ENCODE measurements at regions not wholly inside any gene's neighbourhood (a gene's known extent, or its start where the extent isn't known, plus 50 kb on each side); places are given as distances from the start of the nearest gene placed in this dataset.

DNA sequence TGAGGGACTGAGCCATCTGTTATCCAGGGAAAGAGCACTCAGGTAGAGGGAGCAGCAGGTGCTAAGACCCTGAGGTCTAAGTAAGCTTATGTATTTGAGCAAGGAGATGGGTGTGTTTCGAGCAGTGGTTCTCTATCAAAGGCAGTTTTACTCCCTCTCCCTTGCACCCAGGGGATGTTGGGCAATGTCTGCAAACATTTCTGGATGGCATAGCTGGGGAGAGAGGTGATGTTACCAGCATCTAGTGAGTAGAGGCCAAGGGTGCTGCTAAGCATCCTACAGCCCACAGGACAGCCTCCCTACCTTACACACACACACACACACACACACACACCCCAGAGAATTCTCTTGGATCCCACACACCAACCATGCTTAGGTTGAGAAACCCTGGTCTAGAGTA, 221.0 kb upstream of the PWP1 start:
- Histone ChIP-seq H3K36me3 (ENCODE audit: low read length) (no peaks in the 10 kb centered on the region), H3K4me3 (ENCODE audit: insufficient read depth, low read length, poor library complexity, severe bottlenecking) (no peak overlapping the region), H3K27me3 (ENCODE audit: low read length) (no peaks in the 10 kb centered on the region), H2AFZ (ENCODE audit: low read depth, low read length, severe bottlenecking) (no peak overlapping the region), H3K79me2 (ENCODE audit: insufficient read depth, low read length) (no peaks in the 10 kb centered on the region), H3K9me2 (replicated peaks; ENCODE audit: insufficient read depth, low read length) (no peaks in the 10 kb centered on the region), H4K20me1 (ENCODE audit: low read depth, low read length) (no peaks in the 10 kb centered on the region), H3K27ac (ENCODE audit: low read depth, low read length) (no peak overlapping the region), H3F3A (ENCODE audit: insufficient read depth) (no peaks in the 10 kb centered on the region), H3K4me2 (ENCODE audit: low read depth, low read length, poor library complexity, severe bottlenecking) (no peak overlapping the region), H3K9me3 (ENCODE audit: insufficient read depth, low read length) (no peaks in the 10 kb centered on the region), H3K9ac (ENCODE audit: low read length) (no peak overlapping the region)
- no peak for TF ChIP-seq EZH2phosphoT487 (conservative IDR thresholded peaks at IDR 0.05; ENCODE audit: low read length)
- TF ChIP-seq, protein P1, sequence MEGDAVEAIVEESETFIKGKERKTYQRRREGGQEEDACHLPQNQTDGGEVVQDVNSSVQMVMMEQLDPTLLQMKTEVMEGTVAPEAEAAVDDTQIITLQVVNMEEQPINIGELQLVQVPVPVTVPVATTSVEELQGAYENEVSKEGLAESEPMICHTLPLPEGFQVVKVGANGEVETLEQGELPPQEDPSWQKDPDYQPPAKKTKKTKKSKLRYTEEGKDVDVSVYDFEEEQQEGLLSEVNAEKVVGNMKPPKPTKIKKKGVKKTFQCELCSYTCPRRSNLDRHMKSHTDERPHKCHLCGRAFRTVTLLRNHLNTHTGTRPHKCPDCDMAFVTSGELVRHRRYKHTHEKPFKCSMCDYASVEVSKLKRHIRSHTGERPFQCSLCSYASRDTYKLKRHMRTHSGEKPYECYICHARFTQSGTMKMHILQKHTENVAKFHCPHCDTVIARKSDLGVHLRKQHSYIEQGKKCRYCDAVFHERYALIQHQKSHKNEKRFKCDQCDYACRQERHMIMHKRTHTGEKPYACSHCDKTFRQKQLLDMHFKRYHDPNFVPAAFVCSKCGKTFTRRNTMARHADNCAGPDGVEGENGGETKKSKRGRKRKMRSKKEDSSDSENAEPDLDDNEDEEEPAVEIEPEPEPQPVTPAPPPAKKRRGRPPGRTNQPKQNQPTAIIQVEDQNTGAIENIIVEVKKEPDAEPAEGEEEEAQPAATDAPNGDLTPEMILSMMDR (IDR thresholded peaks at IDR 0.05; ENCODE audit: insufficient read depth, low read length, poor library complexity, severe bottlenecking): no peak

DNA sequence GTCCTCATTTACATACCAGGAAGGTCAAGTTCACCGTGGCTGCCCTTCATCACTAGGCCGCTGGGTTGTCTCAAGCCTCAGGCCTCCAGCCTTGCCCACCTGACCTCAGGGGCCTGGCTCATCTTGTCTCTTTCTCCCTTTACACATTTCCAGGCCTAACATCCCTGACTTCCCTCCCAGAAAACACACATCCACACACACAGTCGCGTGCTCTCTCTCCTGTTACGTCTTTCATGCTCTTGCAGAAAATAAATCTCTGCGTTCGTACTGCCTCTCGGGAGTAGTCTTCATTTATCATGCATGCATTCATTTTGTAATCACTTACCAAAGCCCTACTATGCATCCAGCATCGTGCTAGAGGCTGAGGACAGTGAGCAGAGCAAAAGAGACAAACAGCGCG, 220.0 kb upstream of the PWP1 start:
- H3K4me2 ChIP-seq (ENCODE audit: low read depth, low read length, poor library complexity, severe bottlenecking): no peak overlapping the region
- H3K9ac ChIP-seq (ENCODE audit: low read length): no peak overlapping the region
- no peaks in the 10 kb centered on the region for H3K36me3 ChIP-seq (ENCODE audit: low read length)
- no peaks in the 10 kb centered on the region for H3K9me2 ChIP-seq (replicated peaks; ENCODE audit: insufficient read depth, low read length)
- no peaks in the 10 kb centered on the region for H3K27me3 ChIP-seq (ENCODE audit: low read length)
- H3K4me3 ChIP-seq (ENCODE audit: insufficient read depth, low read length, poor library complexity, severe bottlenecking): no peak overlapping the region
- no peaks in the 10 kb centered on the region for H3K79me2 ChIP-seq (ENCODE audit: insufficient read depth, low read length)
- TF ChIP-seq EZH2phosphoT487 (conservative IDR thresholded peaks at IDR 0.05; ENCODE audit: low read length): no peak
- TF ChIP-seq, protein P1 (IDR thresholded peaks at IDR 0.05; ENCODE audit: insufficient read depth, low read length, poor library complexity, severe bottlenecking): no peak
- no peaks in the 10 kb centered on the region for H4K20me1 ChIP-seq (ENCODE audit: low read depth, low read length)
- H3K27ac ChIP-seq (ENCODE audit: low read depth, low read length): no peak overlapping the region
- no peaks in the 10 kb centered on the region for H3K9me3 ChIP-seq (ENCODE audit: insufficient read depth, low read length)
- no peak overlapping the region for H2AFZ ChIP-seq (ENCODE audit: low read depth, low read length, severe bottlenecking)
- no peaks in the 10 kb centered on the region for H3F3A ChIP-seq (ENCODE audit: insufficient read depth)

DNA sequence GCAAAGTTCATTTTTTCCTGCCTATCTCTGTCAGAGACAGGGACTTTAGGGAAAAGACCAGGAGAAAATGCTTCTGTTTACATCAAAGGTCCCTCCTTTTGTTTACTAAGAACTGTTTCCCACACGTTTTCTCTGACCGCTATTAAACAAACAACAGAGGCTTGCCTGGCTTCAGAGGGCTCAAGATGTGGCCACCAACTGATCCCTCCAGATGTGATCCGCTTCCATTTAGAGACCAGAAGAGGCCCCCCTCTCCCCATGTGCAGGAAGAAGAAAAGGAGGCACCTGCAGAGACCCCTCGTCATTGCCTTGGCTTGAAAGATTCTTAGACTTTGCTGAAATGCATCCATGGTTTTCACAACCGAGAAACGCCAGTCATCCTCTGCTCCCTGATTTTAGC, 217.9 kb upstream of the PWP1 start:
- Histone ChIP-seq H3K36me3 (ENCODE audit: low read length) (no peaks in the 10 kb centered on the region), H3K4me2 (ENCODE audit: low read depth, low read length, poor library complexity, severe bottlenecking) (no peak overlapping the region), H3K27me3 (ENCODE audit: low read length) (no peaks in the 10 kb centered on the region), H3F3A (ENCODE audit: insufficient read depth) (no peaks in the 10 kb centered on the region), H3K9me2 (replicated peaks; ENCODE audit: insufficient read depth, low read length) (no peaks in the 10 kb centered on the region), H4K20me1 (ENCODE audit: low read depth, low read length) (no peaks in the 10 kb centered on the region), H3K9me3 (ENCODE audit: insufficient read depth, low read length) (no peaks in the 10 kb centered on the region), H3K4me3 (ENCODE audit: insufficient read depth, low read length, poor library complexity, severe bottlenecking) (no peak overlapping the region), H3K27ac (ENCODE audit: low read depth, low read length) (no peak overlapping the region), H3K9ac (ENCODE audit: low read length) (no peak overlapping the region), H2AFZ (ENCODE audit: low read depth, low read length, severe bottlenecking) (no peak overlapping the region), H3K79me2 (ENCODE audit: insufficient read depth, low read length) (no peaks in the 10 kb centered on the region)
- TF ChIP-seq EZH2phosphoT487 (conservative IDR thresholded peaks at IDR 0.05; ENCODE audit: low read length): no peak
- TF ChIP-seq, protein P1 (IDR thresholded peaks at IDR 0.05; ENCODE audit: insufficient read depth, low read length, poor library complexity, severe bottlenecking): no peak

DNA sequence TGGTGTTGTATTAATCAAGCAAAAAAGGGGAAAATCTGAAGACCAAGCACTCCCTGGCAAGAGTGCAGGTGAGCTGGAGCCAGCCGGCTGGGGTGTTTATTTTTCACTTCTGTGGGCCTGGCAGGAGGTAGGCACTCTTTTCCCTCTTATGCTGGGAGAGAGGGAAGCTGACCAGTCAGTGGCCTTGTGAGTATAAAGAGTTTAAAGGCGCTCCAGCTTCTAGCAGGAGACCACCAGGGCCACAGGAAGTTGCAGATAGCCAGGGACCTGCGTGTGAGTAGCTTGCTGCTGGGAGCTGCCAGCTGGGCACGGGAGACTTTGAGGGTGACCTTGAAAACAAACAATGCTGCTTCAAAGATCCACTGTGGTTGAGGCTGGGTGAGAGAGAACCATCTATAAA, 217.4 kb upstream of the PWP1 start:
- H3K9me3 ChIP-seq (ENCODE audit: insufficient read depth, low read length): no peaks in the 10 kb centered on the region
- no peaks in the 10 kb centered on the region for H4K20me1 ChIP-seq (ENCODE audit: low read depth, low read length)
- no peak overlapping the region for H3K9ac ChIP-seq (ENCODE audit: low read length)
- no peaks in the 10 kb centered on the region for H3K27me3 ChIP-seq (ENCODE audit: low read length)
- no peak overlapping the region for H3K4me3 ChIP-seq (ENCODE audit: insufficient read depth, low read length, poor library complexity, severe bottlenecking)
- no peaks in the 10 kb centered on the region for H3F3A ChIP-seq (ENCODE audit: insufficient read depth)
- H3K27ac ChIP-seq (ENCODE audit: low read depth, low read length): no peak overlapping the region
- TF ChIP-seq EZH2phosphoT487 (conservative IDR thresholded peaks at IDR 0.05; ENCODE audit: low read length): no peak
- TF ChIP-seq, protein P1 (IDR thresholded peaks at IDR 0.05; ENCODE audit: insufficient read depth, low read length, poor library complexity, severe bottlenecking): no peak
- no peak overlapping the region for H3K4me2 ChIP-seq (ENCODE audit: low read depth, low read length, poor library complexity, severe bottlenecking)
- no peaks in the 10 kb centered on the region for H3K36me3 ChIP-seq (ENCODE audit: low read length)
- no peak overlapping the region for H2AFZ ChIP-seq (ENCODE audit: low read depth, low read length, severe bottlenecking)
- no peaks in the 10 kb centered on the region for H3K79me2 ChIP-seq (ENCODE audit: insufficient read depth, low read length)
- no peaks in the 10 kb centered on the region for H3K9me2 ChIP-seq (replicated peaks; ENCODE audit: insufficient read depth, low read length)

All from SU-DHL-6 (cell line).